Fibroblast of skin of back (primary cell): ENCODE measurements at regions not wholly inside any gene's neighbourhood (a gene's known extent, or its start where the extent isn't known, plus 50 kb on each side); places are given as distances from the start of the nearest gene placed in this dataset.

Source experiments
- DNase-seq: peaks from one replicate; pipeline ENCODE4 v3.0.0-alpha.2; 2013

DNA sequence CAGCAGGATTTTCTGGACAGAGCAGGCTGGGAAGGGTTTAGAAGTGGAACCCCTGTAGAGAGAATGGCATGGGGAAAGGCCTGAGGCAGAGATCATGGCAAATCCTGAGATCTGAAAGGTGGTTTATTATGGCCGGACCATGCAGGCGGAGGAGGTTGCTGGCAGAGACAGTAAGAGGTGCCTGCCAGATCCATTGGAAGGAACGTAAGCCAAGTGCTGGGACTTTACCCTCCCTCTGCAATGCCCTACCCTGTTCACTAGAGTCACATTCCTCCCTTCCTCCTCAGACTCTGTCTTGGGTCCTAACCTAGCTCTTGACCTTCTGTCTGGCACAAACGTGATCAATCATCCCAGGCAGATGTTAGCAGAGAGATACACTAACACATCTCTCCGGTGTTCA, 66.4 kb upstream of the SLC22A23 start:
- DNase-seq: no peak

DNA sequence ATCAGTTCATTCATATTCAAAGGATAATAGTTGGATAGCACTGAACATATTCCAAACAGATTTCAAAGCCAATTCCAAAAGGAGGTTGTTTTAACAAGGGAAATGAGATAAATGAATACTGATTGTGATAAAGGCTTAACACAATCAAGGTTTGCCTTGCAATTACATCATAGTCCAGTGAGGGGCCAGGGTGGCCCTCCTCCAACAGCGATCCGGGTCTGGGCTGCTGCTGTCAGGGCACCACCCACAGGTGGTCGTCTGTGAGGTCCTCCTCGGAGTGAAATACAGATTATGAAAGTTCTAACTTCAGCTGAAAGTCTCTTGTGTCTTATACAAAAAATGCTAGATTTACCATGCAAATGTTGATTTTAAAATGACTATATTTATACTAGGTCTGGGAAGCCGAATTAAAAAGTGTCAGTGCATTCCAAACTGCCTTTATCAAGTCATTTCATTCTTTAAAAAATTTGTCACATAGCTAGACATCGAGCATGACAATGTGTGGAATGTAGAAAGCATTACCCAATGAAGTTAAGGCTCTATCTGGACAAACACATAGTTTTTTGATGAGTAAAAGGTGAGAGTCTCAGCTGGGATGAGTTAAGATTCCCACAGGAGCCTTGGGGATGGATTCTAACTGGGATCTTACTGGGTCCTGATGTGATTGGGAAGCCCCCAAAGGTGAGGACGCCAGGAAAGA, 65.9 kb upstream of the SLC22A23 start:
- peak; percentile 98 for DNase-seq

DNA sequence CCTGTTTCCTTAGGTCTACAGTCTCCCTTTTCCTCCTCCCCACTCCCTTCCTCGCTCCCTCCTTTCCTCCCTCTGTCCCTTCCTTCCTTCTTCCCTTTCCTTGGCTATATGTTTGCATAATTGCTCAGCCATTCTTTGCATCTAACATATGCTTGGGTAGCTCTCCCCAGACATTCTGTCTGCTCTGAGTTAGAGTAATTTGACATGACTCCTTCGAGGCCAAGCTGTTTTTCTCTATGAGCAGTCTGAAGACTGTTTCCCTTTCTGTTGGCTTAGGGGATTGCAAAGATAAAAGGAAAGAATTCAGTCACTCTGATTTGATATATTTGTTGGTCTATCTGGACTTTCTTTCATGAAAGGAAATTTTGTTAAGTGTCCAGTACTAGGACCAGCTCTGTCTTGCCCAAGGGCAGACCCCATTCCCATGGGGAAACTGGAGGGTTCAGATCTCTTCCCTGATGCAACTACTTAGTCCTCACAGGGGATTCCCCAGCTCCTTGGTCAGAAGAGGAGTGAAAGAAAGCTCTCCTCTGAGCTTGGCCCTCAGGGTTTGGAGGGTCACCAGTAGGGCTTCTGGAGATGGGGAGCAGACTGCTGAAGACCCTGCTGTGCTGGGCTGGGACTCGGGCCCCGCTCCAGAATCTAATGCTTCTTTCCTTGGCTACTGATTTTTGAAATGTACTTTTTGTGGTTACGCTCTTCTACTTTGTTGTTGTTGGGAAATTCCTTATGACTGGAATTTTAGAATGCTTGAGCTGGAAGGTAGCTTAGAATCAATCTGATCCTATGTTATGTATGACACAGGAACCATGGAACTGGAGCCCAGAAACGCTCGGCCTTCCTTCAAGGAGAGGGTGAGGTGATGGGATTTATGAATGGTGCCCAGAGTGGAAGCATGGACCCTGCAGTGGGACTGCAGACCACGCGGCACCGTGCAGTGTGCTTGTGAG, 63.7 kb upstream of the SLC22A23 start:
- peak; percentile 79 for DNase-seq

DNA sequence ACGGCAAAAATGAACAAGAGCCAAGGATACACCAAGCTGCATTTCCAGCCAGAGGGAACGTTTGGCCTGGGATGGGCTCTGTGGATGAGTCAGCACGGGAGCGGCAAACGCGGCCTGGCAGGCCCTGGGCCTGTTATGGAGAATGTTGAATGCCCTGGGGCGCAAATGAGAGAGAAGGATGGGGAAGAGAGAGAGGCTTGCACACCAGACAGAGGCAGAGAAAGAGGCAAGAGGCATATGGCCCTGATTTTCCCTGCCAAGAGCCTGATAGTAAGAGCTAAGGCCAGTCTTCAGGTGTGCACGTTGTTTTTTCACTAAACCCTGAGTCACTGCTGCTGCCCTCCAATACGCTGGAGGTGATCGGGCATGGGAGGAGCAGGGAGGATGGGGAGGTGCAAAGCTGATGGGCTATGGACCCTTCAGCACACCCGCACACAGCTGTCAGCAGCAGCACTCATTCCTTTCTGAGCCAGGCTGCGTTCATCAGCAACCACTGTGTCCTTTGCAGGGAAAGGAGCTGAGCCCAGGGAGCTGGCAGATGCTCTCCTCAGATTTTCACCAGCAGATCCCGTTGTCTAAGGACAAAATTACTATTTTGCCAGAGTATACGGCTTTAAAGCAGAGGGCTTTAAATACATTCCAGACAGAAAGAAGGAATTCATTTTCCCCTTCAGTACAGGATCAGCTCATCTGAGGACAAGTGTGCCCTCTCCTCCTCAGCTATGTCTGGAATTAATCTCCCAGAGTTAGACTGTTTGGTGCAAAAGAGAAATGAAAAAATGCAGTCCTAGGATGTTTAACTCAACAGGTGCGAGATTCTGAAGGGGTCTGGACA, 61.7 kb upstream of the SLC22A23 start:
- DNase-seq: peak; percentile 91

DNA sequence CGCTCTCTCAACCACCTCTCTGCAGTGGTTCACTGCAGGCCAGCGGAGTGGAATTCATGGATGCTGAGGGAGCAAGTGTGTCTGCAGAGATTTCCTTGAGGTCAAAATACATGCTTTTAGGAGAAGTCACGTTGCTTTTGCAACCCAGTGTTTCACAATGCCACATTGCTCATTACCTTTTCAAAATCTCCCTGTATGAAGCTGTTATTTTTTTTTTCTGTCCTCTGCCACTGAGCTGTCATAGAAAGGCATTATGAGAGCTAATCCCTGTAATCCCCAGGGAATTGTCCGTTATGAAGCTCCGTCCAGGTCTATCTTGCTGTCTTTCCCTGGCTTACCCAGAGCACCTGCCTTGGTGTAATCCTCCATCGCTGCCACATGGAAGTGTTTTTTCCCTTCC, 60.5 kb upstream of the SLC22A23 start:
- peak; percentile 94 for DNase-seq

DNA sequence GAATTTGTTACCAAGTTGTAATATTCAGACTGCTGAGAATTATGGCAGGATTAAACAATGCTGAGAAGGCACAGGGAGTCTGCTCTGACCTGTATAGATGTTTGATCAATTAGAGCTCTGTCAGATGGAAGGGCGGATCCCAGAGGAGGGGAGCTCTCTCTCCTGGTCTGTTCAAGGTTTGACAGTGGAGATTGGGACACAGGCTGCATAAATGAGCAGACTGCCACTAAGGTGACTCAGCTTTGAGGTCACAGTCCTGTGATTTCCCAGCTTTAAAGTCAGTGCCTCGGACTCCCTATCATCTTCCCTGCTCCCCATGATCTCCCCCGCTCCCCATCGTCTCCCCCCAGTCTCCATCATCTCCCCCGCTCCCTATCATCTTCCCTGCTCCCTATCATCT, 59.2 kb upstream of the SLC22A23 start:
- DNase-seq: peak; percentile 34

DNA sequence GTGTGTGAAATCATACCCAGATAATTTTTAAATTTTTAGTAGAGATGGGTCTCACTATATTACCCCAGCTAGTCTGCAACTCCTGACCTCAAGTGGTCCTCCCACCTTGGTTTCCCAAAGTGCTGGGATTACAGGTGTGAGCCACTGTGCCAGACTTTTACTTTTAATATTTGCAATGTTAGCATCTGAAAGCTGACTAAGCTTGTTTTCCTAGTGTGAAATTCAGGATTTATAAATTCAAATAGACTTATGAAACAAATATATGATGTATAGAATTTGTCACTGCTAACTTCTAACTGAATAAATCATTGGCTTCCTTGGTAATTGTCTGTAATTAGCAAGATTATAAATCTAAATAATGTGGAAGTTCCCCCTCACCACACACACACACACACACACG, 58.8 kb upstream of the SLC22A23 start:
- no peak for DNase-seq

DNA sequence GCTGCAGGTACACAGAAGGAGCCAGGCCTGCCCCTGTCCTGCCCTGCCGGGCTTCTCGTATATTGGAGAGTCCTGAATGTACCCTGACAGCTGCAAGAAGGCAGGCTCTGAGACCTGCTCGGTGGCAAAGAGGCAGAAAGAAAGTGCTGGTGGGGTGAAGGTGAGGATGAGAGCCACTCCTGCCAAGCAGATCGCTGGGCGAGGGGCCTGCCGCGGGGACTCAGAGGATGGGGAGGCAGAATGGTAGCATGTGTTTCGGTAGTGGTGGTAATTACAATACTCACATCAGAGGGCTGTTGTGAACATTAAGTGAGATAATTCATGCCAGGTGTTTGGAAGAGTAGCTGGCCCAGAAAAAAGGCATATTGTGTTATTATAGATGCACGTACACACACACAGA, 56.6 kb upstream of the SLC22A23 start:
- DNase-seq: no peak

DNA sequence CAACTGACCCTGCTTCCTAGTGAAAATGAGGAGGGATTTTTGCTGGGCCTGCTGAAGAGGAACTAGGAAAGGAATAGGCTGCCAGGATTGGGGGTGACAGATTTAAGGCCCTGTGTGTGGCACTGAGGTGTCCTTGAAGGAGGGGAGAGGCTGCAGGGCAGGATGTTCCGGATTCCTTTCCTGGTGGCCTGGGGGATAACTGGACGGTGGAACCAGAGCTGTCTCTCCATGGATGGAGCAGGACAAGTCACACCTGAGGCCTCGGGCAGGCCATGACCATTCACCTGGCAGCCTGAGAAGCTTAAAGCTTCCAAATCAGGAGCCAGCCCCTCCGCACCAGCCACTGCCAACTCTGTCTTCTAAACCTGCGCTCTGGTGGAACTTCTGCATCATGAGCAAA, 56.0 kb upstream of the SLC22A23 start:
- DNase-seq: no peak

DNA sequence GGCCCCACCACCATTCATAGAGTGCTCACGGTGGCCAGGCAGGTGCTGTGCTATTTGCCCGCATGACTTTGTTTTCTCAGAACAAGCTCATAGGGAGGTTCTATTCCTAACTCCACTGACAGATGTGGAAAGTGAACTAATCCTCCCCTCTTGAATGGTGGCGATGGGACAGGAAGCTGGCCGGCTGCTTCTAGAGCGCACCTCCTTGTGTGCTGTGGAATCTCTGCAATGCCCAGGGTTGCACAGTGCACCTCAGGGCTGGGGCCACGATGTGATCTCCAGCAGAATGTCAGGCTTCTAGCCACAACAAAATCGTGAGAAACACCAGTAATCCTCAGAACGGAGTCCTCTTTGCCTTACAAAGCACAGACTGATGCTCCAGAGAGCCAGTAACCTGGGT, 53.8 kb upstream of the SLC22A23 start:
- no peak for DNase-seq

DNA sequence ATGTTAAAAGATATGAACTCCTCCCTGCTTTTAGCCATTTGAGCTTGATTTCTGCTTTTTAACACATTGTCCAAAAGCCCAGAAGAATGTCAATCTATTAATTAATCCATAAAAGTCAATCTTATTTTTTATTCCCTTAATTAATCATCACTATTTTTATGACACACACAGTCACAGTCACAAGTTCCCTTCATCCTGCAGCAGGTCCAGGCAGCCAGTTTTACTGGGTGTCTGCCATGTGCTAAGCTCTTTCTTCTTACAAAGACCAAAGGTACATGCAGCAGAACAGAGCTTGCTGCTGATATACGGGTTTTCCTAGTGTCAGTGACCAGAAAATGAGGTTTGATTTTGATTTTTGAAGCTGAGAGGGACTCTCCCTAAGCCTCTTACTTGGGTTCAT, 53.3 kb upstream of the SLC22A23 start:
- no peak for DNase-seq

DNA sequence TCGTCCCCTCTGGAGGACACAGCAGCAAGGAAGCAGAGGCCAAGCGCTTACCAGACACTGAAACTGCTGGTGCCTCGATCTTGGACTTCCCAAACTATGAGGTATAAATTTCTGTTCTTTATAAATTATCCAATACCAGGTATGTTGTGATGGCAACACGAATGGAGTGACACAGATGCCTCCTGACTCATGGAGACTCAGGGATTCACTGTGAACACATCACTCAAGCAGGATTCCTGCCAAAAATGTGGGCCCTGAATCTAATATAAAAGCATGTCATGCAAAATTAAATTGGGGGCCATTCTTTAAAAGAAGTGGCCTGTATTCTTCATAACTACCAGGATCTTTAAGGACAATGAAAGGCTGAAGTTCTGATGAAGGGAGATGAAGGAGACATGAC, 52.5 kb upstream of the SLC22A23 start:
- peak; percentile 48 for DNase-seq

DNA sequence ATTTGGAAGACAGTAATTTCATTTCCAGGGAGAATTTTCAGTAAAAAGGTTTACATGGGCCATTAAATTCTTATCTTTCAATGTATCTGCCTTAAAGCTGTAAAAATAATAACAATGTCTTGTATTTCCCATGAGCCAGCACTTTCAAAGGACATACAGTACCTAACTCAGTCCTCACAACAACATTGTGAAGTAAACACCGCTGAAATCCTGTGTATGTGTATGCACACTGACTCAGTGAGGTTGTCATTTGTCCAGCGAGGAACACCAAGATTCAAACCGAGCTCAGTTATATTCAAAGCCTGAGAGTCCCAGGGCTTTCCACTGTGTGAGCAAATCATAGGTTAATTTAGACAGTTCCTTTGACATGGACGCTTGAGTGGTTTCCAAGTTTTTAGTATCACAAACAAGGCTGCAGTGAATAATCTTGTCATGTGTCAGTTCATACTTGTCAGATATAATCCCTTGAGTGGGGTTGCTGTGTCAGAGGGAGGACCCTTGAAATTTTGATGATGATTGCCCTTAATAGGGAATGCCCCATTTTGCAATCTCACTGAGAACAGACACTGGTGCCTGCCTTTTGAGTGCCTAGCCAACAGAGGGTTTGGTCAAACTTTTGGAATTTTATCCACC, 50.0 kb upstream of the SLC22A23 start:
- no peak for DNase-seq
